ENCODE measurements at regions not wholly inside any gene's neighbourhood (a gene's known extent, or its start where the extent isn't known, plus 50 kb on each side); places are given as distances from the start of the nearest gene placed in this dataset.

DNA sequence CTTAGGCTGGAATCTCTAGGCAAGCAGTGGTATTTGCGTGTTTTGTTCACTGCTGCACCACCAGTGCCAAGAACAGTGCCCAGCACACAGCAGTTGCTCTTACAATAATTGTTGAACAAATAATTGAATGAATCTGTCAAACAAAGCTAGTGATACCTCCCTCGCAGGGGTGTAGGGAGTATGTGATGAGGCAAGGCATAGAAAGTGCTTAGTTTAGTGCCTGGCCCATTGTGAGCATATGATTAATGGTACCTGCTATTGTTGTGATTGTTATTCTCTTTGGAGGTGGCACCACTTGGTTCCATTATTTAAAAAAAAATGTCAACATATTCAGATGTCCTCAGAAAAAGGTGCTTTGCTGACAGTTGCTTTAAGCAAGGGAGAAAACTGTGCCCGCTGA lies 210.1 kb upstream of the TBX3 start:
- intact Hi-C loops (cut with DNase I), result no loop called here
- DNase-seq (ENCODE audit: low spot score), result no peak

GRCh38 chr12:114888928-114889584 lies 205.1 kb upstream of the TBX3 start:
- intact Hi-C loops (cut with DNase I), result no loop called here
- DNase-seq (ENCODE audit: low spot score), result no peak

- intact Hi-C loops (cut with DNase I), result no loop called here
- DNase-seq (ENCODE audit: low spot score), result no peak
Observed at GRCh38 chr12:114888448-114888847, 204.5 kb upstream of the TBX3 start.

DNA sequence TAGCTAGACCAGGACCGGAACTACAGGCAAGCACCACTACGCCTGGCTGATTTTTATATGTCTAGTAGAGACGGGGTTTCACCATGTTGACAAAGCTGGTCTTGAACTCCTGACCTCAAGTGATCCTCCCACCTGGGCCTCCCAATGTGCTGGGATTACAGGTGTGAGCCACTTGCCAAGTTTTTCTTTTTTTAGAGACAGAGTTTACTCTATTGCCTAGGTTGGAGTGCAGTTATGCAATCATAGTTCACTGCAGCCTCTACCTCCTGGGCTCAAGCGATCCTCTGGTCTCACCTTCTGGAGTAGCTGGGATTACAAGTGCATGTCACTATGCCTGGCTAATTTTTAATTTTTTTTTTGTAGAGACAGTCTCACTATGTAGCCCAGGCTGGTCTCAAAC lies 201.5 kb upstream of the TBX3 start:
- intact Hi-C loops (cut with DNase I), result no loop called here
- no peak for DNase-seq (ENCODE audit: low spot score)

DNA sequence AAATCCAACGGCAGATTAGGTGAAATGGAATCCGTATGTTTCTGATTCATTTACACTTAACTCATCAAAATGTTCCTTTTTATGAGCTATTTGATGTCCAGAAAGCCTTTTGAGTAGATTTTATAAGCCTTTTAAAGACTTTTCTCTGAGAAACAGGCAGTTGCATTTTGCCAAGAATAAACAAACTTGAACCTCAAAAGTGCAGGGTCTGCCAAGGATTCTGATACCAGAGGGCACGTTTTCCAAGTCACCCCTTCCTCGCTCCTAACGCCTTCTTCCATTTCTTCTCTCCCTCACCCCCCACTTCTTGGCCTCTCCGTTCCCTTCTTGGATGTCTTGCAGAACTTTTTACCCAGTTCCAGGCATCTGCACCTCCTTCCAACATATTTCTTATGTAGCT lies 200.6 kb upstream of the TBX3 start:
- no peak for DNase-seq (ENCODE audit: low spot score)
- intact Hi-C loops (cut with DNase I), result no loop called here

DNA sequence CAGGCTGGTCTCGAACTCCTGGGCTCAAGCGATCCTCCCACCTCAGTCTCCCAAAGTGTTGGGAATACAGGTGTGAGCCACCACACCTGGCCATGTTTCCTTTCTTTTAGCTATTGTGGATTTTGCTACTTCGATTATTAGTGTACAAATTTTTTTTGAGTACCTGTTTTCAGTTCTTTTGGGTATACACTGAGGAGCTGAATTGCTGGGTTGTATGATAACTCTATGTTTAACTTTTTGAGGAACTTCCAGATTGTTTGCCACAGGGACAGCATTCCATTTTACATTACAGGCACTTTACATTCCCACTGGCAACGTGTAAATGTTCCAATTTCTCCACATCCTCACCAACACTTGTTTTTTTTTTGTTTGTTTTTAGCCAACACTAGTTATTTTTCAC lies 198.1 kb upstream of the TBX3 start:
- DNase-seq (ENCODE audit: low spot score), result no peak
- intact Hi-C loops (cut with DNase I), result no loop called here

- intact Hi-C loops (cut with DNase I), result no loop called here
Observed at GRCh38 chr12:114879354-114879753, 195.4 kb upstream of the TBX3 start.

GRCh38 chr12:114878781-114879180 lies 194.8 kb upstream of the TBX3 start:
- intact Hi-C loops (cut with DNase I), result no loop called here
- no peak for DNase-seq (ENCODE audit: low spot score)

More at GRCh38 chr12:114879354-114879753, 195.4 kb upstream of the TBX3 start:
- DNase-seq (ENCODE audit: low spot score), result no peak

DNA sequence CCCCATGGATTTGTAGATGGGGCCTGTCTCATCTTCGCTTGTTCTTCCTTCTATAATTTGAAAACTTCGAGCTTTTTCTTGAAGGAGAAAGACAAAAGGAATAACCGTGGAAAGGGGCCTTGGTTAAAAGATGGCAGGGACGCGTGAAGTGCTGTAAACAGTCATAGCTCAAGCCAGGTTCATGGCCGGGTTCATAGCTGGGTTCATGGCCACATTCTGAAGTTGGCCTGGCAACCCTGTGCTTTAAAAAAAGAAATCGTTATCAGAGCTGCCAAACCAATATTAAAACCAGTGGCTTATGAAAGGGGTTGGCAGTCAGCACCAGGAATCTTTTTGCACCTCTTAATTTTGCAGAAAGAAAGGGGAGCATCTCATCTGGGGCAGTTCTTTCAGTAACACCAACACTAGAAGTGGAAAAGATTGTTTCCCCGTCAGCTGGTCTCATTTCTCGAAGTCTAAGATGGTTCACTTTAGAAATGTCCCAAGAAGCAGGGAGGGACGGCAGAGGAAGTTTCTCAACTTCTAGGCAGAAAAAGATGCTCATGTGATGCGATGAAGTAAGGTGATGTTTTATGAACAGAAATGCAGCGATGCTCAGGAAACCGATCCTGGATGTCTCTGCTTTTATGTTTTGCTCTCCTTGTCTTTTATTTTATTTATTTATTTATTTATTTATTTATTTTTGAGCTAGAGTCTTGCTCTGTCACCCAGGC lies 193.1 kb upstream of the TBX3 start:
- DNase-seq (ENCODE audit: low spot score), result no peak
- intact Hi-C loops (cut with DNase I), result no loop called here

- DNase-seq (ENCODE audit: low spot score), result no peak
- intact Hi-C loops (cut with DNase I), result no loop called here
Observed at GRCh38 chr12:114875313-114875712, 191.3 kb upstream of the TBX3 start.

- no peak for DNase-seq (ENCODE audit: low spot score)
- intact Hi-C loops (cut with DNase I), result no loop called here
Observed at GRCh38 chr12:114873656-114874055, 189.7 kb upstream of the TBX3 start.

DNA sequence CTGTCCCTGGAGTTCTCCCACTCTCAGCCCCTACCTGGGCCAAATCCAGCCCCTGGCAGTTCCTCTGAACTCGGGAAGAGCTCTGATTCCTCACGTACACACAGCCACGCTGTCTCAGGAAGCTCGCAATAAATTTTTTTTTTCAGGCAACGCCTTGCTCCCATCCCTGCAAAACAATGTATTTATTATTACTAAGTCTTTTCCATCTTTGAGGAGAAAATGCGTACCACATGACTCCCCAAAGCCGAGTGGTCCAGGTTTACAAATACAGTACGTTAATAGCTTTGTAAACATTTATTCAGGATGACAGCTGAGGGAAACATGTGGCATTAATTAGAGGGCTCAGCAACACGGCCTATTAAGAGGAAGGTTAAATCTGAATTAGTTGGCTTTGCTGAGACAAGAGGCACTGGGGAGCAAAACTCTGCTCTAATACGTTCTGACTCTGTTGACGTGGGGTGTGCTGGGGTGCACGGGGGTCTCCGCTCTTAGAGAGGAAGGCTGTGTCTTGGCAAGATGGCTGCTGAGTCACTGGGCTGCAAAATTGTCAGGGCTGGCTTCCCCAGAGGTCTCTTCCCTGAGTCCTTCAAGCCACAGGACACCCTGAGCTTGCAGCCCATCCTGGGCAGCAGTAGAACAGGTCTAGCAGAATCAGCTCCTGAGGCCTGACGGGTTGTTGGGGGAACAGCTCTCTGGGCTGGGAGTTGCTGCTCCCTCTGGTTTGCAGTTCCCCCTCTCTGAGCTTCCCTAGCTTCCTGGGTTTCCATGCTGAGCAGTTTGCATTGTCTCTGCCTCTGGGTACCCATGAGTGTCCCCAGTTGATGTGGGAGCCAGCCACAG lies 185.2 kb upstream of the TBX3 start:
- intact Hi-C loops (cut with DNase I), result no loop called here
- DNase-seq (ENCODE audit: low spot score), result no peak

- intact Hi-C loops (cut with DNase I), result no loop called here
- no peak for DNase-seq (ENCODE audit: low spot score)
Observed at GRCh38 chr12:114866331-114866730, 182.4 kb upstream of the TBX3 start.

- intact Hi-C loops (cut with DNase I), result no loop called here
- DNase-seq (ENCODE audit: low spot score), result no peak
Observed at GRCh38 chr12:114864837-114865551, 181.0 kb upstream of the TBX3 start.

DNA sequence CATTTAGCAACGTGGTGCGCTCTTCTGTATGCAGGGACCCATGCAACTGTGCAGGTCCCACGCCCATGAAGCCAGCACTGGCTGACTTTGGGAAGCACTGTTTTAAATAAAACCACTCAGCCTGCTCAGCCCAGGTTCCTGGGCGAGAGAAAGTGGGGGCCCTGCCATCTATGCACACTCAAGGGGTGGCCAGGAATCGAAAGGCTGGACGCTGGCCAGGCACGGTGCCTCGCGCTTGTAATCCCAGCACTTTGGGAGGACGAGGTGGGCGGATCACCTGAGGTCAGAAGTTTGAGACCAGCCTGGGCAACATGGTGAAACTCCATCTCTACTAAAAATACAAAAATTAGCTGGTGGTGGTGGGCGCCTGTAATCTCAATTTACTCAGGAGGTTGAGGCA lies 179.9 kb upstream of the TBX3 start:
- intact Hi-C loops (cut with DNase I), result no loop called here
- DNase-seq (ENCODE audit: low spot score), result no peak

GRCh38 chr12:114860969-114861368 lies 177.0 kb upstream of the TBX3 start:
- DNase-seq (ENCODE audit: low spot score), result no peak
- intact Hi-C loops (cut with DNase I), result no loop called here

DNA sequence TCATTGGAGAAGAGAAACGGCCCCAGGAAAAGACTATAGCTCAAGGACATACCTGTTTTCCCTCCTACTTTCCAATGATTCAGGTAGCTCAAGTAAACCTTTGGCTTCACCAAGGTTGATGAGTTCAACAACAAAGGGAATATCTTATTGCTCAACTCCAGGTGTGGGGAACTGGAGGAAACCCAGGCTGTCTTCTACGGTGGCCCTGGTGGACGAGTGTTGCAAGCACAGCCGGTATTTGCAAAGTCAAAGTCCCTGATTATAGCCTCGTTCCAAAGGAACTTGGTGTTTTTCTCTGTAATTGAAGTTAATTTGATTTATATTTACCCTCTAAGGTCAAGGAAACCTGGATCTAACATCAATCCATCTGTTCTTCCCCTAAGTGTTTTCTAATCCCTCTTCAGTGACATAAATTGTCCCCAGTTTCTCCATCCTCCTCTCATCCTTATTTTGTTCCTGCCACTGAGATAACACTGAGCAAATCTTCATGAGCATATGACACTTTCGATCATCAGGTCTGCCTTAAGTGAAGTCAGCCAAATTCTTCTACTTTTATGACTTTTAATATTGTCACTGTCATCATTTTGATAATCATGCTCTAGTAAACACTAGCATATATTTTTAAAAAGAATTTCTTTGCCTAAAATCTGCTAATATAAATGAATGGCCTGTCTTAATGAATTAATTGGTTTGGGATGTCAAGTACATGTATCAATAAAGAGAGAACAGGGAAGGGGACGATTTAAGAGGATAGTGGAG lies 174.6 kb upstream of the TBX3 start:
- intact Hi-C loops (cut with DNase I), result no loop called here

GRCh38 chr12:114855678-114856077 lies 171.7 kb upstream of the TBX3 start:
- intact Hi-C loops (cut with DNase I), result no loop called here
- no peak for DNase-seq (ENCODE audit: low spot score)

More for the DNA sequence above, 174.6 kb upstream of the TBX3 start:
- no peak for DNase-seq (ENCODE audit: low spot score)

GRCh38 chr12:114852976-114853529 lies 169.1 kb upstream of the TBX3 start:
- no peak for DNase-seq (ENCODE audit: low spot score)
- intact Hi-C loops (cut with DNase I), result no loop called here
